ENCODE measurements at regions not wholly inside any gene's neighbourhood (a gene's known extent, or its start where the extent isn't known, plus 50 kb on each side); places are given as distances from the start of the nearest gene placed in this dataset.

GRCh38 chr9:119074017-119074416 lies 295.2 kb downstream of the BRINP1 start:
- Histone ChIP-seq H3K27ac (ENCODE audit: low read depth, low read length) (no peak overlapping the region), H3K36me3 (ENCODE audit: insufficient read depth, low read length) (no peaks in the 10 kb centered on the region), H3K9ac (ENCODE audit: low read length) (no peak overlapping the region), H3K4me1 (ENCODE audit: insufficient read depth, low read length) (no peaks in the 10 kb centered on the region), H3K27me3 (ENCODE audit: control insufficient read depth in 1 of 2, insufficient read depth in 2 of 2, low read length in 2 of 2) (no peaks in the 10 kb centered on the region), H3K9me3 (ENCODE audit: low read length) (no peaks in the 10 kb centered on the region), H3K4me3 (ENCODE audit: low read depth in 1 of 2, low read length in 2 of 2) (no peak overlapping the region)

GRCh38 chr9:119078015-119078414 lies 291.2 kb downstream of the BRINP1 start:
- Histone ChIP-seq H3K36me3 (ENCODE audit: insufficient read depth, low read length) (no peaks in the 10 kb centered on the region), H3K9me3 (ENCODE audit: low read length) (no peaks in the 10 kb centered on the region), H3K4me1 (ENCODE audit: insufficient read depth, low read length) (no peaks in the 10 kb centered on the region), H3K9ac (ENCODE audit: low read length) (no peak overlapping the region), H3K27ac (ENCODE audit: low read depth, low read length) (no peak overlapping the region), H3K27me3 (ENCODE audit: control insufficient read depth in 1 of 2, insufficient read depth in 2 of 2, low read length in 2 of 2) (no peaks in the 10 kb centered on the region), H3K4me3 (ENCODE audit: low read depth in 1 of 2, low read length in 2 of 2) (no peak overlapping the region)

- H3K27me3 ChIP-seq (ENCODE audit: control insufficient read depth in 1 of 2, insufficient read depth in 2 of 2, low read length in 2 of 2): no peaks in the 10 kb centered on the region
- H3K9me3 ChIP-seq (ENCODE audit: low read length): no peaks in the 10 kb centered on the region
- H3K27ac ChIP-seq (ENCODE audit: low read depth, low read length): no peak overlapping the region
- no peak overlapping the region for H3K4me3 ChIP-seq (ENCODE audit: low read depth in 1 of 2, low read length in 2 of 2)
- no peaks in the 10 kb centered on the region for H3K4me1 ChIP-seq (ENCODE audit: insufficient read depth, low read length)
- no peak overlapping the region for H3K9ac ChIP-seq (ENCODE audit: low read length)
- no peaks in the 10 kb centered on the region for H3K36me3 ChIP-seq (ENCODE audit: insufficient read depth, low read length)
Measured at GRCh38 chr9:119083673-119084072, 285.6 kb downstream of the BRINP1 start.

- Histone ChIP-seq H3K4me1 (ENCODE audit: insufficient read depth, low read length) (no peaks in the 10 kb centered on the region), H3K27me3 (ENCODE audit: control insufficient read depth in 1 of 2, insufficient read depth in 2 of 2, low read length in 2 of 2) (no peaks in the 10 kb centered on the region), H3K4me3 (ENCODE audit: low read depth in 1 of 2, low read length in 2 of 2) (no peak overlapping the region), H3K36me3 (ENCODE audit: insufficient read depth, low read length) (no peaks in the 10 kb centered on the region), H3K9ac (ENCODE audit: low read length) (no peak overlapping the region), H3K9me3 (ENCODE audit: low read length) (no peaks in the 10 kb centered on the region), H3K27ac (ENCODE audit: low read depth, low read length) (no peak overlapping the region)
Measured at GRCh38 chr9:119086590-119086989, 282.6 kb downstream of the BRINP1 start.

GRCh38 chr9:119088002-119088547 lies 281.2 kb downstream of the BRINP1 start:
- no peaks in the 10 kb centered on the region for H3K27me3 ChIP-seq (ENCODE audit: control insufficient read depth in 1 of 2, insufficient read depth in 2 of 2, low read length in 2 of 2)
- H3K27ac ChIP-seq (ENCODE audit: low read depth, low read length): no peak overlapping the region
- no peaks in the 10 kb centered on the region for H3K9me3 ChIP-seq (ENCODE audit: low read length)
- H3K4me1 ChIP-seq (ENCODE audit: insufficient read depth, low read length): no peaks in the 10 kb centered on the region
- no peaks in the 10 kb centered on the region for H3K36me3 ChIP-seq (ENCODE audit: insufficient read depth, low read length)
- H3K9ac ChIP-seq (ENCODE audit: low read length): no peak overlapping the region
- no peak overlapping the region for H3K4me3 ChIP-seq (ENCODE audit: low read depth in 1 of 2, low read length in 2 of 2)

- no peaks in the 10 kb centered on the region for H3K27me3 ChIP-seq (ENCODE audit: control insufficient read depth in 1 of 2, insufficient read depth in 2 of 2, low read length in 2 of 2)
- H3K9ac ChIP-seq (ENCODE audit: low read length): no peak overlapping the region
- H3K36me3 ChIP-seq (ENCODE audit: insufficient read depth, low read length): no peaks in the 10 kb centered on the region
- H3K4me1 ChIP-seq (ENCODE audit: insufficient read depth, low read length): no peaks in the 10 kb centered on the region
- no peak overlapping the region for H3K27ac ChIP-seq (ENCODE audit: low read depth, low read length)
- no peaks in the 10 kb centered on the region for H3K9me3 ChIP-seq (ENCODE audit: low read length)
- no peak overlapping the region for H3K4me3 ChIP-seq (ENCODE audit: low read depth in 1 of 2, low read length in 2 of 2)
Measured at GRCh38 chr9:119091074-119091473, 278.2 kb downstream of the BRINP1 start.

GRCh38 chr9:119092125-119092524 lies 277.1 kb downstream of the BRINP1 start:
- Histone ChIP-seq H3K4me3 (ENCODE audit: low read depth in 1 of 2, low read length in 2 of 2) (no peak overlapping the region), H3K36me3 (ENCODE audit: insufficient read depth, low read length) (no peaks in the 10 kb centered on the region), H3K27ac (ENCODE audit: low read depth, low read length) (no peak overlapping the region), H3K9me3 (ENCODE audit: low read length) (no peaks in the 10 kb centered on the region), H3K9ac (ENCODE audit: low read length) (no peak overlapping the region), H3K4me1 (ENCODE audit: insufficient read depth, low read length) (no peaks in the 10 kb centered on the region), H3K27me3 (ENCODE audit: control insufficient read depth in 1 of 2, insufficient read depth in 2 of 2, low read length in 2 of 2) (no peaks in the 10 kb centered on the region)

- no peaks in the 10 kb centered on the region for H3K9me3 ChIP-seq (ENCODE audit: low read length)
- H3K4me3 ChIP-seq (ENCODE audit: low read depth in 1 of 2, low read length in 2 of 2): no peak overlapping the region
- no peak overlapping the region for H3K27ac ChIP-seq (ENCODE audit: low read depth, low read length)
- H3K36me3 ChIP-seq (ENCODE audit: insufficient read depth, low read length): no peaks in the 10 kb centered on the region
- no peak overlapping the region for H3K9ac ChIP-seq (ENCODE audit: low read length)
- no peaks in the 10 kb centered on the region for H3K4me1 ChIP-seq (ENCODE audit: insufficient read depth, low read length)
- H3K27me3 ChIP-seq (ENCODE audit: control insufficient read depth in 1 of 2, insufficient read depth in 2 of 2, low read length in 2 of 2): no peaks in the 10 kb centered on the region
Measured at GRCh38 chr9:119094086-119094485, 275.1 kb downstream of the BRINP1 start.

- Histone ChIP-seq H3K9ac (ENCODE audit: low read length) (no peak overlapping the region), H3K36me3 (ENCODE audit: insufficient read depth, low read length) (no peaks in the 10 kb centered on the region), H3K27me3 (ENCODE audit: control insufficient read depth in 1 of 2, insufficient read depth in 2 of 2, low read length in 2 of 2) (no peaks in the 10 kb centered on the region), H3K4me3 (ENCODE audit: low read depth in 1 of 2, low read length in 2 of 2) (no peak overlapping the region), H3K9me3 (ENCODE audit: low read length) (no peaks in the 10 kb centered on the region), H3K27ac (ENCODE audit: low read depth, low read length) (no peak overlapping the region), H3K4me1 (ENCODE audit: insufficient read depth, low read length) (no peaks in the 10 kb centered on the region)
Measured at GRCh38 chr9:119095072-119095471, 274.2 kb downstream of the BRINP1 start.

- no peak overlapping the region for H3K4me3 ChIP-seq (ENCODE audit: low read depth in 1 of 2, low read length in 2 of 2)
- H3K36me3 ChIP-seq (ENCODE audit: insufficient read depth, low read length): no peaks in the 10 kb centered on the region
Measured at GRCh38 chr9:119101048-119101447, 268.2 kb downstream of the BRINP1 start.

GRCh38 chr9:119114681-119115080 lies 254.6 kb downstream of the BRINP1 start:
- no peaks in the 10 kb centered on the region for H3K36me3 ChIP-seq (ENCODE audit: insufficient read depth, low read length)
- H3K4me3 ChIP-seq (ENCODE audit: low read depth in 1 of 2, low read length in 2 of 2): no peak overlapping the region
- no peak overlapping the region for H3K27ac ChIP-seq (ENCODE audit: low read depth, low read length)
- no peaks in the 10 kb centered on the region for H3K4me1 ChIP-seq (ENCODE audit: insufficient read depth, low read length)
- H3K27me3 ChIP-seq (ENCODE audit: control insufficient read depth in 1 of 2, insufficient read depth in 2 of 2, low read length in 2 of 2): no peaks in the 10 kb centered on the region
- H3K9me3 ChIP-seq (ENCODE audit: low read length): no peaks in the 10 kb centered on the region
- no peak overlapping the region for H3K9ac ChIP-seq (ENCODE audit: low read length)

More at GRCh38 chr9:119101048-119101447, 268.2 kb downstream of the BRINP1 start:
- H3K4me1 ChIP-seq (ENCODE audit: insufficient read depth, low read length): no peaks in the 10 kb centered on the region
- H3K27ac ChIP-seq (ENCODE audit: low read depth, low read length): no peak overlapping the region
- H3K9me3 ChIP-seq (ENCODE audit: low read length): no peaks in the 10 kb centered on the region
- no peak overlapping the region for H3K9ac ChIP-seq (ENCODE audit: low read length)
- H3K27me3 ChIP-seq (ENCODE audit: control insufficient read depth in 1 of 2, insufficient read depth in 2 of 2, low read length in 2 of 2): no peaks in the 10 kb centered on the region

Measured in muscle layer of colon (tissue), 2 donors.